Activated naive CD4-positive, alpha-beta T cell treated with anti-CD3 and anti-CD28 coated beads for 36 hours (primary cell): ENCODE measurements at regions not wholly inside any gene's neighbourhood (a gene's known extent, or its start where the extent isn't known, plus 50 kb on each side); places are given as distances from the start of the nearest gene placed in this dataset.

Experiments used
- CTCF ChIA-PET: fragments of 350-600 bp; sonication (Branson Sonifier 250); formaldehyde crosslinking; loops from one replicate; lab custom pipeline; 2021; ENCODE audit warnings: antibody characterized with exemption; lab: Charles Lee
- DNase-seq: peaks from one replicate; pipeline ENCODE4 v3.0.0-alpha.2; 2020
- H3K27ac Mint-ChIP-seq: one replicate; pipeline ENCODE4 v1.8.0; 2021; ENCODE audit warnings: mild to moderate bottlenecking, mixed read lengths
- H3K27me3 Mint-ChIP-seq: one replicate; pipeline ENCODE4 v1.8.0; 2021; ENCODE audit warnings: low read depth, mixed read lengths
- H3K36me3 Mint-ChIP-seq: one replicate; pipeline ENCODE4 v1.8.0; 2021; ENCODE audit warnings: low read depth, mixed read lengths
- H3K4me1 Mint-ChIP-seq: one replicate; pipeline ENCODE4 v1.8.0; 2021; ENCODE audit warnings: low read depth, mixed read lengths
- H3K4me3 Mint-ChIP-seq: one replicate; pipeline ENCODE4 v1.8.0; 2021; ENCODE audit warnings: mild to moderate bottlenecking, moderate library complexity, mixed read lengths
- H3K9me3 Mint-ChIP-seq: one replicate; pipeline ENCODE4 v1.8.0; 2021; ENCODE audit warnings: mixed read lengths
- intact Hi-C: fragments of 100-400 bp; cut with micrococcal nuclease; formaldehyde crosslinking; loops from one replicate; pipeline ENCODE4 v1.15.1; 2023

- H3K36me3 Mint-ChIP-seq, result no peaks in the 10 kb centered on the region
- H3K4me3 Mint-ChIP-seq, result no peak overlapping the region
- H3K27ac Mint-ChIP-seq, result no peak overlapping the region
- H3K27me3 Mint-ChIP-seq, result peaks cover 27% of the 10 kb centered on the region
- CTCF ChIA-PET, result no interaction called here
- DNase-seq, result no peak
- H3K9me3 Mint-ChIP-seq, result no peaks in the 10 kb centered on the region
- intact Hi-C loops, result no loop called here
- peaks cover 11% of the 10 kb centered on the region for H3K4me1 Mint-ChIP-seq
Measured at GRCh38 chr2:217096474-217097225, 236.8 kb upstream of the TNP1 start.

- H3K9me3 Mint-ChIP-seq, result no peaks in the 10 kb centered on the region
- no peak overlapping the region for H3K4me3 Mint-ChIP-seq
- H3K27ac Mint-ChIP-seq, result no peak overlapping the region
- H3K4me1 Mint-ChIP-seq, result peaks cover 13% of the 10 kb centered on the region
- peaks cover 27% of the 10 kb centered on the region for H3K27me3 Mint-ChIP-seq
- intact Hi-C loops, result no loop called here
- CTCF ChIA-PET, result no interaction called here
- DNase-seq, result no peak
- no peaks in the 10 kb centered on the region for H3K36me3 Mint-ChIP-seq
Measured at GRCh38 chr2:217095511-217096205, 235.8 kb upstream of the TNP1 start.

GRCh38 chr2:217092710-217093379 is 233.0 kb upstream of the TNP1 start:
- no peaks in the 10 kb centered on the region for H3K9me3 Mint-ChIP-seq
- DNase-seq, result no peak
- CTCF ChIA-PET, result interaction anchor here (0.7 kb wide), 1 partner anchor 540 kb away, joined by 3 read pairs; no protein-coding TSS in a partner anchor
- H3K27me3 Mint-ChIP-seq, result peaks cover 19% of the 10 kb centered on the region
- H3K4me1 Mint-ChIP-seq, result peaks cover 21% of the 10 kb centered on the region
- H3K27ac Mint-ChIP-seq, result no peak overlapping the region
- intact Hi-C loops, result no loop called here
- H3K36me3 Mint-ChIP-seq, result no peaks in the 10 kb centered on the region
- H3K4me3 Mint-ChIP-seq, result no peak overlapping the region

- Mint-ChIP-seq H3K4me3 (no peak overlapping the region), H3K27me3 (peaks cover 16% of the 10 kb centered on the region), H3K36me3 (no peaks in the 10 kb centered on the region), H3K27ac (no peak overlapping the region), H3K9me3 (no peaks in the 10 kb centered on the region), H3K4me1 (peaks cover 21% of the 10 kb centered on the region)
- CTCF ChIA-PET, result no interaction called here
- no peak for DNase-seq
- intact Hi-C loops, result loop anchor here (2.0 kb wide), 2 partner anchors 399 to 519 kb away; no protein-coding TSS in a partner anchor
Measured at GRCh38 chr2:217091531-217091930, 231.7 kb upstream of the TNP1 start.

GRCh38 chr2:217090884-217091283 is 231.0 kb upstream of the TNP1 start:
- Mint-ChIP-seq H3K9me3 (no peaks in the 10 kb centered on the region), H3K4me1 (peaks cover 28% of the 10 kb centered on the region), H3K27me3 (peaks cover 16% of the 10 kb centered on the region), H3K27ac (no peak overlapping the region), H3K36me3 (no peaks in the 10 kb centered on the region), H3K4me3 (no peak overlapping the region)
- no peak for DNase-seq
- intact Hi-C loops, result loop anchor here (1.0 to 2.0 kb wide), 4 partner anchors 132 to 885 kb away; no protein-coding TSS in a partner anchor
- CTCF ChIA-PET, result no interaction called here

- H3K27ac Mint-ChIP-seq, result no peak overlapping the region
- intact Hi-C loops, result loop anchor here (1.0 to 2.0 kb wide), 4 partner anchors 133 to 884 kb away; no protein-coding TSS in a partner anchor
- H3K4me1 Mint-ChIP-seq, result peaks cover 25% of the 10 kb centered on the region
- peak; percentile 46 for DNase-seq
- no peaks in the 10 kb centered on the region for H3K9me3 Mint-ChIP-seq
- H3K36me3 Mint-ChIP-seq, result no peaks in the 10 kb centered on the region
- CTCF ChIA-PET, result no interaction called here
- H3K27me3 Mint-ChIP-seq, result peaks cover 16% of the 10 kb centered on the region
- H3K4me3 Mint-ChIP-seq, result no peak overlapping the region
Measured at GRCh38 chr2:217090024-217090473, 230.2 kb upstream of the TNP1 start.

GRCh38 chr2:217086718-217087117 is 226.9 kb upstream of the TNP1 start:
- Mint-ChIP-seq H3K36me3 (no peaks in the 10 kb centered on the region), H3K4me3 (no peak overlapping the region), H3K27ac (no peak overlapping the region), H3K9me3 (no peaks in the 10 kb centered on the region), H3K27me3 (peaks cover 11% of the 10 kb centered on the region), H3K4me1 (peaks cover 21% of the 10 kb centered on the region)
- DNase-seq, result no peak
- intact Hi-C loops, result loop anchor here (5.0 kb wide), 1 partner anchor 229 kb away; no protein-coding TSS in a partner anchor
- CTCF ChIA-PET, result no interaction called here

- Mint-ChIP-seq H3K27ac (no peak overlapping the region), H3K27me3 (peaks cover 14% of the 10 kb centered on the region), H3K4me3 (no peak overlapping the region), H3K4me1 (peaks cover 21% of the 10 kb centered on the region), H3K36me3 (no peaks in the 10 kb centered on the region), H3K9me3 (no peaks in the 10 kb centered on the region)
- DNase-seq, result peak; percentile 28
- intact Hi-C loops, result loop anchor here (5.0 kb wide), 1 partner anchor 229 kb away; no protein-coding TSS in a partner anchor
- CTCF ChIA-PET, result no interaction called here
Measured at GRCh38 chr2:217086038-217086522, 226.2 kb upstream of the TNP1 start.

- peak; percentile 20 for DNase-seq
- no peaks in the 10 kb centered on the region for H3K36me3 Mint-ChIP-seq
- no peak overlapping the region for H3K4me3 Mint-ChIP-seq
- intact Hi-C loops, result loop anchor here (5.0 kb wide), 1 partner anchor 228 kb away; no protein-coding TSS in a partner anchor
- peaks cover 14% of the 10 kb centered on the region for H3K27me3 Mint-ChIP-seq
- no peak overlapping the region for H3K27ac Mint-ChIP-seq
- H3K4me1 Mint-ChIP-seq, result peaks cover 18% of the 10 kb centered on the region
- CTCF ChIA-PET, result no interaction called here
- H3K9me3 Mint-ChIP-seq, result no peaks in the 10 kb centered on the region
Measured at GRCh38 chr2:217085543-217085942, 225.7 kb upstream of the TNP1 start.

GRCh38 chr2:217081799-217082198 is 221.9 kb upstream of the TNP1 start:
- no peak overlapping the region for H3K27ac Mint-ChIP-seq
- H3K4me1 Mint-ChIP-seq, result peaks cover 14% of the 10 kb centered on the region
- no peaks in the 10 kb centered on the region for H3K9me3 Mint-ChIP-seq
- peaks cover 14% of the 10 kb centered on the region for H3K27me3 Mint-ChIP-seq
- no peaks in the 10 kb centered on the region for H3K36me3 Mint-ChIP-seq
- no peak for DNase-seq
- no peak overlapping the region for H3K4me3 Mint-ChIP-seq
- intact Hi-C loops, result no loop called here
- CTCF ChIA-PET, result interaction anchor here (1.1 kb wide), 1 partner anchor 17 kb away, joined by 4 read pairs; no protein-coding TSS in a partner anchor

GRCh38 chr2:217079165-217079564 is 219.3 kb upstream of the TNP1 start:
- H3K27me3 Mint-ChIP-seq, result peaks cover 12% of the 10 kb centered on the region
- no peaks in the 10 kb centered on the region for H3K9me3 Mint-ChIP-seq
- H3K4me1 Mint-ChIP-seq, result peaks cover 4% of the 10 kb centered on the region
- no peak overlapping the region for H3K27ac Mint-ChIP-seq
- H3K4me3 Mint-ChIP-seq, result no peak overlapping the region
- H3K36me3 Mint-ChIP-seq, result no peaks in the 10 kb centered on the region
- intact Hi-C loops, result loop anchor here (10.0 kb wide), 1 partner anchor 636 kb away; no protein-coding TSS in a partner anchor
- DNase-seq, result no peak
- CTCF ChIA-PET, result no interaction called here
